ENCODE measurements at regions not wholly inside any gene's neighbourhood (a gene's known extent, or its start where the extent isn't known, plus 50 kb on each side); places are given as distances from the start of the nearest gene placed in this dataset.

- POLR2A ChIA-PET: no interaction called here
- H3K36me3 ChIP-seq (replicated peaks in 1 of 2; ENCODE audit: control extremely low read depth in 1 of 2, control insufficient read depth in 1 of 2, extremely low read depth in 1 of 2, insufficient read depth in 2 of 2, low read length in 1 of 2): no peaks in the 10 kb centered on the region
- no peaks in the 10 kb centered on the region for H4K20me1 ChIP-seq (ENCODE audit: control insufficient read depth, insufficient read depth, low read length, poor library complexity, severe bottlenecking)
- H3K27ac ChIP-seq (ENCODE audit: low read length in 2 of 2): no peak overlapping the region
- no peaks in the 10 kb centered on the region for H3K9me3 Mint-ChIP-seq (ENCODE audit: insufficient read depth)
- intact Hi-C loops (cut with micrococcal nuclease): no loop called here
- H3K4me1 ChIP-seq (ENCODE audit: control insufficient read depth in 2 of 2, insufficient read depth in 2 of 2, low read length in 2 of 2): no peaks in the 10 kb centered on the region
- H3K4me1 Mint-ChIP-seq: no peaks in the 10 kb centered on the region
- no peak overlapping the region for H3K9ac ChIP-seq (ENCODE audit: low read length)
- H3K4me3 Mint-ChIP-seq: no peak overlapping the region
- CTCF ChIA-PET: no interaction called here
- ATAC-seq (ENCODE audit: low read depth) (no peak), DNase-seq (no peak)
- no peaks in the 10 kb centered on the region for H3K27me3 ChIP-seq (replicated peaks in 1 of 4; ENCODE audit: control extremely low read depth in 1 of 4, control insufficient read depth in 3 of 4, insufficient read depth in 4 of 4, low read length in 3 of 4)
- H2AFZ ChIP-seq (ENCODE audit: insufficient read depth, low read depth, low read length, poor library complexity, severe bottlenecking): no peak overlapping the region
- H3K27me3 Mint-ChIP-seq: no peaks in the 10 kb centered on the region
- H3K4me3 ChIP-seq (ENCODE audit: control extremely low read depth in 1 of 5, extremely low read depth in 1 of 5, insufficient read depth in 1 of 5, low read depth in 2 of 5, low read length in 4 of 5): no peak overlapping the region
- no peaks in the 10 kb centered on the region for H3K79me2 ChIP-seq (ENCODE audit: control insufficient read depth, insufficient read depth, low read length)
- no peak overlapping the region for H3K4me2 ChIP-seq (replicated peaks; ENCODE audit: low read depth, low read length, poor library complexity, severe bottlenecking)
- 95% methylated on average over 7 of the region's 7 CpGs for WGBS (ENCODE audit: insufficient coverage)
- no peak for TF ChIP-seq CTCF (IDR thresholded peaks at IDR 0.05)
- TF ChIP-seq EZH2 (IDR thresholded peaks at IDR 0.05; ENCODE audit: borderline replicate concordance, insufficient read depth, low read depth, low read length, poor library complexity, severe bottlenecking): no peak
- no peak overlapping the region for H3K27ac Mint-ChIP-seq
- no peaks in the 10 kb centered on the region for H3K9me3 ChIP-seq (ENCODE audit: control extremely low read depth in 1 of 3, control insufficient read depth in 2 of 3, insufficient read depth in 1 of 3, low read length in 2 of 3)
These were observed 259.5 kb downstream of the GLI2 start for GRCh38 chr2:120995152-120995551.

GRCh38 chr2:120995656-120996190 is 260.1 kb downstream of the GLI2 start:
- Histone ChIP-seq H3K9ac (ENCODE audit: low read length) (no peak overlapping the region), H3K4me3 (ENCODE audit: control extremely low read depth in 1 of 5, extremely low read depth in 1 of 5, insufficient read depth in 1 of 5, low read depth in 2 of 5, low read length in 4 of 5) (no peak overlapping the region), H3K27ac (ENCODE audit: low read length in 2 of 2) (no peak overlapping the region), H3K9me3 (ENCODE audit: control extremely low read depth in 1 of 3, control insufficient read depth in 2 of 3, insufficient read depth in 1 of 3, low read length in 2 of 3) (no peaks in the 10 kb centered on the region), H3K79me2 (ENCODE audit: control insufficient read depth, insufficient read depth, low read length) (no peaks in the 10 kb centered on the region), H3K27me3 (replicated peaks in 1 of 4; ENCODE audit: control extremely low read depth in 1 of 4, control insufficient read depth in 3 of 4, insufficient read depth in 4 of 4, low read length in 3 of 4) (no peaks in the 10 kb centered on the region), H3K4me2 (replicated peaks; ENCODE audit: low read depth, low read length, poor library complexity, severe bottlenecking) (no peak overlapping the region), H3K36me3 (replicated peaks in 1 of 2; ENCODE audit: control extremely low read depth in 1 of 2, control insufficient read depth in 1 of 2, extremely low read depth in 1 of 2, insufficient read depth in 2 of 2, low read length in 1 of 2) (no peaks in the 10 kb centered on the region), H2AFZ (ENCODE audit: insufficient read depth, low read depth, low read length, poor library complexity, severe bottlenecking) (no peak overlapping the region), H3K4me1 (ENCODE audit: control insufficient read depth in 2 of 2, insufficient read depth in 2 of 2, low read length in 2 of 2) (no peaks in the 10 kb centered on the region), H4K20me1 (ENCODE audit: control insufficient read depth, insufficient read depth, low read length, poor library complexity, severe bottlenecking) (no peaks in the 10 kb centered on the region)
- CTCF ChIA-PET: no interaction called here
- DNase-seq: no peak
- TF ChIP-seq CTCF (IDR thresholded peaks at IDR 0.05) (no peak), EZH2 (IDR thresholded peaks at IDR 0.05; ENCODE audit: borderline replicate concordance, insufficient read depth, low read depth, low read length, poor library complexity, severe bottlenecking) (no peak)
- no peak for ATAC-seq (ENCODE audit: low read depth)
- intact Hi-C loops (cut with micrococcal nuclease): no loop called here
- Mint-ChIP-seq H3K4me3 (no peak overlapping the region), H3K9me3 (ENCODE audit: insufficient read depth) (no peaks in the 10 kb centered on the region), H3K27me3 (no peaks in the 10 kb centered on the region), H3K27ac (no peak overlapping the region), H3K4me1 (no peaks in the 10 kb centered on the region)
- POLR2A ChIA-PET: no interaction called here
- WGBS (ENCODE audit: insufficient coverage): 95% methylated on average over 15 of the region's 15 CpGs

Measured in B cell (primary cell).